ENCODE measurements at regions not wholly inside any gene's neighbourhood (a gene's known extent, or its start where the extent isn't known, plus 50 kb on each side); places are given as distances from the start of the nearest gene placed in this dataset.

GRCh38 chr3:105139881-105140560 is 226.7 kb upstream of the ALCAM start:
- TF ChIP-seq, protein P1, sequence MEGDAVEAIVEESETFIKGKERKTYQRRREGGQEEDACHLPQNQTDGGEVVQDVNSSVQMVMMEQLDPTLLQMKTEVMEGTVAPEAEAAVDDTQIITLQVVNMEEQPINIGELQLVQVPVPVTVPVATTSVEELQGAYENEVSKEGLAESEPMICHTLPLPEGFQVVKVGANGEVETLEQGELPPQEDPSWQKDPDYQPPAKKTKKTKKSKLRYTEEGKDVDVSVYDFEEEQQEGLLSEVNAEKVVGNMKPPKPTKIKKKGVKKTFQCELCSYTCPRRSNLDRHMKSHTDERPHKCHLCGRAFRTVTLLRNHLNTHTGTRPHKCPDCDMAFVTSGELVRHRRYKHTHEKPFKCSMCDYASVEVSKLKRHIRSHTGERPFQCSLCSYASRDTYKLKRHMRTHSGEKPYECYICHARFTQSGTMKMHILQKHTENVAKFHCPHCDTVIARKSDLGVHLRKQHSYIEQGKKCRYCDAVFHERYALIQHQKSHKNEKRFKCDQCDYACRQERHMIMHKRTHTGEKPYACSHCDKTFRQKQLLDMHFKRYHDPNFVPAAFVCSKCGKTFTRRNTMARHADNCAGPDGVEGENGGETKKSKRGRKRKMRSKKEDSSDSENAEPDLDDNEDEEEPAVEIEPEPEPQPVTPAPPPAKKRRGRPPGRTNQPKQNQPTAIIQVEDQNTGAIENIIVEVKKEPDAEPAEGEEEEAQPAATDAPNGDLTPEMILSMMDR (IDR thresholded peaks at IDR 0.05; ENCODE audit: poor library complexity), result no peak
- TF ChIP-seq EZH2 (IDR thresholded peaks at IDR 0.05; ENCODE audit: borderline replicate concordance), result no peak
